Caco-2 (cell line): ENCODE measurements at regions not wholly inside any gene's neighbourhood (a gene's known extent, or its start where the extent isn't known, plus 50 kb on each side); places are given as distances from the start of the nearest gene placed in this dataset.

Experiments
- BruUV-seq: library from RNA; stranded (reverse); fragments of 400-500 nt; replicated peaks from 2 replicates; lab custom pipeline; 2021; lab: Mats Ljungman, UMichigan
- CTCF ChIA-PET: fragments of 300-600 bp; sonication (Branson Sonifier 250); formaldehyde crosslinking; loops from one replicate; lab custom pipeline; 2022; ENCODE audit warnings: antibody characterized with exemption; lab: Charles Lee
- POLR2A ChIA-PET: fragments of 300-600 bp; sonication (Branson Sonifier 250); formaldehyde crosslinking; loops from one replicate; lab custom pipeline; 2022; ENCODE audit warnings: antibody characterized with exemption; lab: Charles Lee
- DNase-seq, 2 experiments: peaks; one replicate each; pipeline versions ENCODE4 v3.0.0 to v3.0.0-alpha.2; 2020 to 2022
- H3K27me3 ChIP-seq: replicated peaks from 2 replicates; pipeline ENCODE4 v1.6.0; 2011; ENCODE audit warnings: low read length; ENCODE audit not compliant: control insufficient read depth, insufficient read depth
- H3K36me3 ChIP-seq: 2 replicates; pipeline ENCODE4 v1.5.1; 2011; ENCODE audit warnings: low read length; ENCODE audit not compliant: control insufficient read depth, insufficient read depth
- H3K4me1 ChIP-seq: fragments of 250-450 bp; sonication (Bioruptor Pico); 2 replicates; pipeline ENCODE4 v1.5.1; 2020; ENCODE audit warnings: mild to moderate bottlenecking
- H3K4me3 ChIP-seq: 2 replicates; pipeline ENCODE4 v1.5.1; 2011; ENCODE audit warnings: low read depth, mild to moderate bottlenecking, control low read depth, low read length
- H3K9me3 ChIP-seq: fragments of 250-450 bp; sonication (Bioruptor Pico); 2 replicates; pipeline ENCODE4 v1.5.1; 2020; ENCODE audit warnings: mild to moderate bottlenecking, moderate library complexity
- H3K27ac Mint-ChIP-seq: one replicate; pipeline ENCODE4 v1.8.0; 2022; ENCODE audit warnings: mixed read lengths; ENCODE audit not compliant: unreplicated experiment
- H3K27me3 Mint-ChIP-seq: one replicate; pipeline ENCODE4 v1.8.0; 2022; ENCODE audit warnings: mixed read lengths; ENCODE audit not compliant: insufficient read depth, unreplicated experiment
- H3K36me3 Mint-ChIP-seq: one replicate; pipeline ENCODE4 v1.8.0; 2022; ENCODE audit warnings: mild to moderate bottlenecking, mixed read lengths; ENCODE audit not compliant: insufficient read depth, unreplicated experiment
- H3K4me1 Mint-ChIP-seq: one replicate; pipeline ENCODE4 v1.8.0; 2022; ENCODE audit warnings: low read depth, mixed read lengths; ENCODE audit not compliant: unreplicated experiment
- H3K4me3 Mint-ChIP-seq: one replicate; pipeline ENCODE4 v1.8.0; 2022; ENCODE audit warnings: mild to moderate bottlenecking, moderate library complexity, mixed read lengths; ENCODE audit not compliant: unreplicated experiment
- H3K9me3 Mint-ChIP-seq: one replicate; pipeline ENCODE4 v1.8.0; 2022; ENCODE audit warnings: mixed read lengths; ENCODE audit not compliant: unreplicated experiment
- CTCF ChIP-seq, 2 experiments: fragments of 200-600 bp in 1 of 2; IDR thresholded peaks; 1 replicate in 1 of 2; 2 replicates in 1 of 2; pipeline versions ENCODE4 v1.5.1 to v1.8.0; 2011 to 2022; ENCODE audit warnings: antibody characterized with exemption in 1 of 2, control low read depth in 1 of 2, inconsistent platforms in 1 of 2, low read depth in 1 of 2, low read length in 1 of 2, mild to moderate bottlenecking in 1 of 2, moderate library complexity in 1 of 2; ENCODE audit not compliant: insufficient read depth in 1 of 2, severe bottlenecking in 1 of 2, unreplicated experiment in 1 of 2
- intact Hi-C: fragments of 100-400 bp; cut with micrococcal nuclease; formaldehyde crosslinking; loops from one replicate; pipeline ENCODE4 v1.10.0; 2022; ENCODE audit not compliant: unreplicated experiment

DNA sequence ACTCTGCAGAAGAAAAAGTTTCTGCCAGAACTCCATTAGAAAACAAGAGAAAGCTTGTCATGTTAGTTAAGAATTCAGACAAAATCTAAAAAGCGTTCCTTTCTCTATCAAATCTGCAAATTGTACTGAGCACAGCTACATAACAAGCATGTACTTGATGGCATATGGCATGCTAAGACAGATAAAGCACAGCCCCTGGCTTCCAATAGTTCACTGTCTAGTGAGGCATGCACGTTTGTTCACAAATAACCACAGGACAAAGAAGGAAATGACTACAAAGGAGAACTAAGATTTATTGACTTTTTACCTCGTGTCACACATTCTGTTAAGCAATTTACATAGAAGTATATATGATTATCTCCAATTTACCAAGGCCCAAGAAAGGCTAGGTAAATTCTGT lies 518.2 kb upstream of the TLE4 start:
- no peaks in the 10 kb centered on the region for H3K4me1 Mint-ChIP-seq
- TF ChIP-seq CTCF (IDR thresholded peaks at IDR 0.05; ENCODE audit: insufficient read depth in 1 of 2, low read depth in 1 of 2, low read length in 1 of 2, severe bottlenecking in 1 of 2, unreplicated experiment in 1 of 2): no peak
- POLR2A ChIA-PET: no interaction called here
- no peaks in the 10 kb centered on the region for H3K27me3 ChIP-seq
- H3K9me3 Mint-ChIP-seq: no peaks in the 10 kb centered on the region
- no peaks in the 10 kb centered on the region for H3K4me1 ChIP-seq
- H3K4me3 Mint-ChIP-seq: no peak overlapping the region
- H3K9me3 ChIP-seq: no peaks in the 10 kb centered on the region
- H3K36me3 ChIP-seq: no peaks in the 10 kb centered on the region
- BruUV-seq: no TSS peak
- no peak overlapping the region for H3K27ac Mint-ChIP-seq
- H3K36me3 Mint-ChIP-seq: no peaks in the 10 kb centered on the region
- no peak for DNase-seq
- no peaks in the 10 kb centered on the region for H3K27me3 Mint-ChIP-seq
- CTCF ChIA-PET: no interaction called here
- intact Hi-C loops: no loop called here
- no peak overlapping the region for H3K4me3 ChIP-seq

DNA sequence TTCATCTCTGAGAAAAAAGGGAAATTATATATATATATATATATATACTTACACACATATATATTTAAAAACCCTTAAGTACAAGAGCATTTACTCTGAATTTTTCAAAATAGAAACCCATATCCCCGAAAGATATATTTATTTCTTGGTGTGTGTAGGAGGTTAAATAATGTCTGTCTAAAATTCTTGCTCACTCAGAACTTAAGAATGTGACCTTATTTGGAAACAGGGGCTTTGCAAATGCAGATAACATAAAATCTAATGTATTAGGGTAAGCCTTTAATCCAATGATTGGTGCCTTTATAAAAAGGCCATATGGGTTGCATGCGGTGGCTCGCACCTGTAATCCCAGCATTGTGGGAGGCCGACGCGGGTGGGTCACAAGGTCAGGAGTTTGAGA lies 517.3 kb upstream of the TLE4 start:
- Histone ChIP-seq H3K36me3 (no peaks in the 10 kb centered on the region), H3K4me3 (no peak overlapping the region), H3K4me1 (no peaks in the 10 kb centered on the region), H3K9me3 (no peaks in the 10 kb centered on the region), H3K27me3 (no peaks in the 10 kb centered on the region)
- Mint-ChIP-seq H3K27ac (no peak overlapping the region), H3K4me3 (no peak overlapping the region), H3K9me3 (no peaks in the 10 kb centered on the region), H3K4me1 (no peaks in the 10 kb centered on the region), H3K27me3 (no peaks in the 10 kb centered on the region), H3K36me3 (no peaks in the 10 kb centered on the region)
- POLR2A ChIA-PET: no interaction called here
- CTCF ChIA-PET: no interaction called here
- no peak for TF ChIP-seq CTCF (IDR thresholded peaks at IDR 0.05; ENCODE audit: insufficient read depth in 1 of 2, low read depth in 1 of 2, low read length in 1 of 2, severe bottlenecking in 1 of 2, unreplicated experiment in 1 of 2)
- no TSS peak for BruUV-seq
- intact Hi-C loops: no loop called here
- no peak for DNase-seq

- H3K27ac Mint-ChIP-seq: no peak overlapping the region
- no peaks in the 10 kb centered on the region for H3K9me3 ChIP-seq
- CTCF ChIA-PET: no interaction called here
- H3K4me1 Mint-ChIP-seq: no peaks in the 10 kb centered on the region
- no peaks in the 10 kb centered on the region for H3K9me3 Mint-ChIP-seq
- DNase-seq: no peak
- no peak overlapping the region for H3K4me3 Mint-ChIP-seq
- POLR2A ChIA-PET: no interaction called here
- H3K4me1 ChIP-seq: no peaks in the 10 kb centered on the region
- no TSS peak for BruUV-seq
- no peak overlapping the region for H3K4me3 ChIP-seq
- TF ChIP-seq CTCF (IDR thresholded peaks at IDR 0.05; ENCODE audit: insufficient read depth in 1 of 2, low read depth in 1 of 2, low read length in 1 of 2, severe bottlenecking in 1 of 2, unreplicated experiment in 1 of 2): no peak
- H3K36me3 Mint-ChIP-seq: no peaks in the 10 kb centered on the region
- H3K27me3 ChIP-seq: no peaks in the 10 kb centered on the region
- H3K27me3 Mint-ChIP-seq: no peaks in the 10 kb centered on the region
- intact Hi-C loops: no loop called here
- H3K36me3 ChIP-seq: no peaks in the 10 kb centered on the region
These were observed 515.7 kb upstream of the TLE4 start for GRCh38 chr9:79056041-79056440.
